CD14-positive monocyte (primary cell): ENCODE measurements at regions not wholly inside any gene's neighbourhood (a gene's known extent, or its start where the extent isn't known, plus 50 kb on each side); places are given as distances from the start of the nearest gene placed in this dataset.

Source experiments
- DNase-seq, 3 donors: peaks; one replicate each; pipeline ENCODE4 v3.0.0-alpha.2; 2011 to 2022
- H2AFZ ChIP-seq: 2 replicates; pipeline ENCODE4 v1.6.0; 2012; ENCODE audit warnings: mild to moderate bottlenecking, low read depth, low read length, inconsistent platforms; ENCODE audit not compliant: insufficient read depth, poor library complexity, severe bottlenecking
- H3K27ac ChIP-seq, 2 donors: 1 replicate in 1 of 2; 2 replicates in 1 of 2; pipeline ENCODE4 v1.5.1; 2012 to 2013; ENCODE audit warnings: low read length in 2 of 2, control low read depth in 1 of 2, inconsistent platforms in 1 of 2, low read depth in 1 of 2, mild to moderate bottlenecking in 1 of 2
- H3K27me3 ChIP-seq, 2 donors: one replicate each; pipeline versions ENCODE4 v1.6.0 to v1.6.1; 2011 to 2013; ENCODE audit warnings: low read length in 2 of 2; ENCODE audit not compliant: control insufficient read depth in 2 of 2, insufficient read depth in 2 of 2
- H3K36me3 ChIP-seq, 2 donors: replicated peaks in 1 of 2; 1 replicate in 1 of 2; 2 replicates in 1 of 2; pipeline versions ENCODE4 v1.5.1 to v1.6.1; 2012 to 2013; ENCODE audit warnings: low read length in 2 of 2, control low read depth in 1 of 2, inconsistent platforms in 1 of 2, mild to moderate bottlenecking in 1 of 2; ENCODE audit not compliant: insufficient read depth in 2 of 2, control insufficient read depth in 1 of 2
- H3K4me1 ChIP-seq, 2 donors: 1 replicate in 1 of 2; 2 replicates in 1 of 2; pipeline versions ENCODE4 v1.5.1 to v1.6.1; 2012 to 2013; ENCODE audit warnings: low read length in 2 of 2, control low read depth in 1 of 2, inconsistent platforms in 1 of 2, mild to moderate bottlenecking in 1 of 2, moderate library complexity in 1 of 2; ENCODE audit not compliant: insufficient read depth in 2 of 2, control insufficient read depth in 1 of 2
- H3K4me2 ChIP-seq: replicated peaks from 2 replicates; pipeline ENCODE3; 2012; ENCODE audit warnings: low read length, moderate library complexity, mild to moderate bottlenecking; ENCODE audit not compliant: poor library complexity, severe bottlenecking; ENCODE audit errors: extremely low read depth
- H3K4me3 ChIP-seq, 3 experiments: fragments of 200-600 bp in 1 of 3; sonication (generic) in 1 of 3; replicated peaks in 1 of 3; 1 replicate in 2 of 3; 2 replicates in 1 of 3; pipeline ENCODE4 v1.5.1; 2011 to 2013; ENCODE audit warnings: low read length in 3 of 3, mild to moderate bottlenecking in 3 of 3, control low read depth in 2 of 3, low read depth in 2 of 3, inconsistent platforms in 1 of 3, moderate library complexity in 1 of 3
- H3K79me2 ChIP-seq: 2 replicates; pipeline ENCODE4 v1.6.0; 2012; ENCODE audit warnings: mild to moderate bottlenecking, control low read depth, inconsistent platforms, low read length, moderate library complexity; ENCODE audit not compliant: insufficient read depth
- H3K9ac ChIP-seq: 2 replicates; pipeline ENCODE4 v1.6.0; 2017; ENCODE audit warnings: low read length, mild to moderate bottlenecking; ENCODE audit not compliant: insufficient read depth, poor library complexity, severe bottlenecking
- H3K9me3 ChIP-seq, 2 donors: replicated peaks in 1 of 2; 1 replicate in 1 of 2; 2 replicates in 1 of 2; pipeline versions ENCODE4 v1.5.1 to v1.6.1; 2012 to 2013; ENCODE audit warnings: low read length in 2 of 2, control low read depth in 1 of 2; ENCODE audit not compliant: control insufficient read depth in 1 of 2, insufficient read depth in 1 of 2
- H4K20me1 ChIP-seq: 2 replicates; pipeline ENCODE4 v1.6.0; 2012; ENCODE audit warnings: mild to moderate bottlenecking, low read length, control low read depth, moderate library complexity; ENCODE audit not compliant: insufficient read depth
- H3K27ac Mint-ChIP-seq, 7 donors: one replicate each; pipeline ENCODE4 v1.8.0; 2020; ENCODE audit warnings: mild to moderate bottlenecking in 7 of 7, mixed read lengths in 7 of 7, moderate library complexity in 6 of 7, inconsistent platforms in 2 of 7
- H3K27me3 Mint-ChIP-seq, 3 donors: one replicate each; pipeline ENCODE4 v1.8.0; 2021 to 2022; ENCODE audit warnings: low read depth in 3 of 3, mild to moderate bottlenecking in 3 of 3, mixed read lengths in 3 of 3, moderate library complexity in 3 of 3, inconsistent platforms in 1 of 3
- H3K36me3 Mint-ChIP-seq, 2 donors: one replicate each; pipeline ENCODE4 v1.8.0; 2020; ENCODE audit warnings: mixed read lengths in 2 of 2, inconsistent platforms in 1 of 2, mild to moderate bottlenecking in 1 of 2
- H3K4me1 Mint-ChIP-seq: one replicate; pipeline ENCODE4 v1.8.0; 2020; ENCODE audit warnings: mild to moderate bottlenecking, mixed read lengths
- H3K4me3 Mint-ChIP-seq, 2 donors: one replicate each; pipeline ENCODE4 v1.8.0; 2020; ENCODE audit warnings: mild to moderate bottlenecking in 2 of 2, mixed read lengths in 2 of 2, moderate library complexity in 1 of 2
- H3K9me3 Mint-ChIP-seq, 7 donors: one replicate each; pipeline ENCODE4 v1.8.0; 2020 to 2022; ENCODE audit warnings: mixed read lengths in 7 of 7, mild to moderate bottlenecking in 6 of 7, moderate library complexity in 6 of 7, inconsistent platforms in 2 of 7
- whole genome bisulfite sequencing: methylation state at CpG from one replicate; pipeline ENCODE4 v1.1.5; 2013; ENCODE audit warnings: missing lambda C conversion rate; ENCODE audit not compliant: insufficient coverage; 5-methylcytosine and 5-hydroxymethylcytosine counted together
- intact Hi-C, 2 donors: fragments of 100-400 bp; cut with micrococcal nuclease; formaldehyde crosslinking; loops; one replicate each; pipeline versions ENCODE4 v1.15.0 to v1.15.1; 2023
- TF ChIP-seq, protein P1 (sequence below): fragments of 200-600 bp; IDR thresholded peaks from one replicate; pipeline ENCODE4 v1.8.0; 2022; ENCODE audit warnings: antibody characterized with exemption, mild to moderate bottlenecking

DNA sequence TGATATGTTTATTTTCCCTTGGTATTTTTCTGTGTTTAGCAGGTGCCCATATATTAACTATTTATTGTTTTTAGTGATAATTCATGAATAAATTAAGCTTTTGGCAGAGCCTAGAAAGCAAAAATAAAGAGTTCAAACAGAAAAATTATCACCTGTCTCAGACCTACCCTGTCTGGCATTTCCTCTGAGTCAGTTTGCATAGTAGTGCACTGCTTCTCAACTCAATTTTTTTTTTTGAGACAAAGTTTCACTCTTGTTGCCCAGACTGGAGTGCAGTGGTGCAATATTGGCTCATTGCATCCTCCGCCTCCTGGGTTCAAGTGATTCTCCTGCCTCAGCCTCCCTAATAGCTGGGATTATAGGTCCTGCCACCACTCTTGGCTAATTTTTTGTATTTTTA is 793.9 kb downstream of the SUCLG1 start:
- no peaks in the 10 kb centered on the region for H3K4me1 Mint-ChIP-seq
- no peak overlapping the region for H2AFZ ChIP-seq
- H3K4me1 ChIP-seq = no peaks in the 10 kb centered on the region
- no peaks in the 10 kb centered on the region for H3K9me3 ChIP-seq
- no peak for DNase-seq
- no peak overlapping the region for H3K27ac Mint-ChIP-seq
- H3K27me3 Mint-ChIP-seq = no peaks in the 10 kb centered on the region
- H4K20me1 ChIP-seq = no peaks in the 10 kb centered on the region
- no CpG with 5 or more reads among the region's 1 CpG for WGBS
- H3K4me2 ChIP-seq = no peak overlapping the region
- no peaks in the 10 kb centered on the region for H3K36me3 ChIP-seq
- no peak overlapping the region for H3K9ac ChIP-seq
- intact Hi-C loops = no loop called here
- no peak overlapping the region for H3K27ac ChIP-seq
- H3K27me3 ChIP-seq = no peaks in the 10 kb centered on the region
- TF ChIP-seq, protein P1, sequence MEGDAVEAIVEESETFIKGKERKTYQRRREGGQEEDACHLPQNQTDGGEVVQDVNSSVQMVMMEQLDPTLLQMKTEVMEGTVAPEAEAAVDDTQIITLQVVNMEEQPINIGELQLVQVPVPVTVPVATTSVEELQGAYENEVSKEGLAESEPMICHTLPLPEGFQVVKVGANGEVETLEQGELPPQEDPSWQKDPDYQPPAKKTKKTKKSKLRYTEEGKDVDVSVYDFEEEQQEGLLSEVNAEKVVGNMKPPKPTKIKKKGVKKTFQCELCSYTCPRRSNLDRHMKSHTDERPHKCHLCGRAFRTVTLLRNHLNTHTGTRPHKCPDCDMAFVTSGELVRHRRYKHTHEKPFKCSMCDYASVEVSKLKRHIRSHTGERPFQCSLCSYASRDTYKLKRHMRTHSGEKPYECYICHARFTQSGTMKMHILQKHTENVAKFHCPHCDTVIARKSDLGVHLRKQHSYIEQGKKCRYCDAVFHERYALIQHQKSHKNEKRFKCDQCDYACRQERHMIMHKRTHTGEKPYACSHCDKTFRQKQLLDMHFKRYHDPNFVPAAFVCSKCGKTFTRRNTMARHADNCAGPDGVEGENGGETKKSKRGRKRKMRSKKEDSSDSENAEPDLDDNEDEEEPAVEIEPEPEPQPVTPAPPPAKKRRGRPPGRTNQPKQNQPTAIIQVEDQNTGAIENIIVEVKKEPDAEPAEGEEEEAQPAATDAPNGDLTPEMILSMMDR = no peak
- peaks cover 0 to 3% (median 0%) of the 10 kb centered on the region in 7 donors for H3K9me3 Mint-ChIP-seq
- H3K4me3 ChIP-seq = no peak overlapping the region
- no peaks in the 10 kb centered on the region for H3K36me3 Mint-ChIP-seq
- H3K4me3 Mint-ChIP-seq = no peak overlapping the region
- H3K79me2 ChIP-seq = no peaks in the 10 kb centered on the region

DNA sequence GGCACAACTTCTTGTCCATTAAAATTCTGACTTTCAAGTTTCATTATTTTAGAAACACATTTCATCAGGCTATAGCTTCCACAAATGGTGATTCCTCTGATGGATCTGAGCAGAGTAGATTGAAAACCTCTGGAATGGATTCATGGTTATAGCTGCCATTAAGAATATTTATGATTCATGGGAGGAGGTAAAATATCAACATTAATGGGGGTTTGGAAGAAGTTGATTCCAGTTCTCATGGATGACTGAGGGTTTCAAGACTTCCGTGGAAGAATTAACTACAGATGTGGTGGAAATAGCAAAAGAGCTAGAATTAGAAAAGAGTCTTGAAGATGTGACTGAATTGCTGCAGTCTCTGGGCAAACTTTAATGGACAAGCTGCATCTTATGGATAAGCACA is 797.4 kb downstream of the SUCLG1 start:
- 90% methylated on average over 1 of the region's 1 CpG for WGBS
- H2AFZ ChIP-seq = no peak overlapping the region
- H3K36me3 ChIP-seq = no peaks in the 10 kb centered on the region
- H3K27me3 ChIP-seq = no peaks in the 10 kb centered on the region
- Mint-ChIP-seq H3K4me1 (no peaks in the 10 kb centered on the region), H3K36me3 (no peaks in the 10 kb centered on the region), H3K9me3 (peaks cover 0 to 3% (median 0%) of the 10 kb centered on the region in 7 donors), H3K4me3 (no peak overlapping the region), H3K27me3 (no peaks in the 10 kb centered on the region), H3K27ac (no peak overlapping the region)
- intact Hi-C loops = no loop called here
- TF ChIP-seq, protein P1 = no peak
- no peak overlapping the region for H3K4me3 ChIP-seq
- H3K27ac ChIP-seq = no peak overlapping the region
- H4K20me1 ChIP-seq = no peaks in the 10 kb centered on the region
- H3K9ac ChIP-seq = no peak overlapping the region
- no peaks in the 10 kb centered on the region for H3K4me1 ChIP-seq
- H3K4me2 ChIP-seq = no peak overlapping the region
- H3K79me2 ChIP-seq = no peaks in the 10 kb centered on the region
- H3K9me3 ChIP-seq = no peaks in the 10 kb centered on the region
- DNase-seq = no peak
